ENCODE measurements at regions not wholly inside any gene's neighbourhood (a gene's known extent, or its start where the extent isn't known, plus 50 kb on each side); places are given as distances from the start of the nearest gene placed in this dataset.

- TF ChIP-seq POLR2A (IDR thresholded peaks at IDR 0.05) (no peak), CTCF (IDR thresholded peaks at IDR 0.05) (no peak)
These were observed 112.9 kb upstream of the MBNL2 start for GRCh38 chr13:97109256-97109655.

All from stomach (tissue), 4 donors.